HG02938 (cell line): ENCODE measurements at regions not wholly inside any gene's neighbourhood (a gene's known extent, or its start where the extent isn't known, plus 50 kb on each side); places are given as distances from the start of the nearest gene placed in this dataset.
A peak's percentile ranks its signal among the peaks of the same experiment; 100 is the strongest.
"Not testable (repeated sequence)": the region's sequence is repeated elsewhere in the genome, so short reads cannot be mapped to it uniquely, and the experiment has no call there.

Experiments
- ATAC-seq: cut with Tn5 transposase; IDR thresholded peaks from one replicate; pipeline ENCODE4 v1.9.1; 2021; ENCODE audit warnings: mild to moderate bottlenecking, moderate library complexity; ENCODE audit not compliant: unreplicated experiment

DNA sequence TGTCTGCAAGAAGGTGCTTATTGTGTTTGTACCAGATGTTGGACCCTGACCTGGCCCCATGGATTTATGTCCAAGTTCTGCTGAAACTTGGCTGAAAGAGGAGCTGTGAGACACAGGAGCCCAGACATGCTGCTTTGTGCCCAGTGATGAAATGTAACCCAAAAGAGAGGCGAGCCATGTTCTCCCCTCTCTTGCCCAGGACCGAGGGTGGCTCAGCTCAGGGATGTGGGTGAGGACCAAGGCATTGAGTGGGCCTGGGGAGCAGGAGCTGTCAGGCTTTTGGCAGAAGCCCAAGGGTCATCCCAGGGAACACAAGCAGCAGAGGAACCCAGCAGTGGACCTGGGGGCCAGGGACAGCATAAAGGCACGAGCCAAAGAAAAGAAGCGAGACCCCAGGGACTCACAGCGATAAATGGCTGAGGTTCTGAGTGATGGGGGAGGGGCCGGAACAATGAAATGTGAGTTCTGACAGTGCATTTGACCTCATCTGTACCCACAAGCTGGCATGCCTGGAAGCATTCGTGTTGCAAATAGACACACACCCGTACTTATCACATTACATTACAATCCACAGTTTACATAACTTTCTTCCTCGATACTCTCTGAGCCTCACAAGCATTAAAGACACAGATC, 363.4 kb upstream of the JARID2 start:
- no peak for ATAC-seq

GRCh38 chr6:14883921-14884320, 361.9 kb upstream of the JARID2 start:
- no peak for ATAC-seq

DNA sequence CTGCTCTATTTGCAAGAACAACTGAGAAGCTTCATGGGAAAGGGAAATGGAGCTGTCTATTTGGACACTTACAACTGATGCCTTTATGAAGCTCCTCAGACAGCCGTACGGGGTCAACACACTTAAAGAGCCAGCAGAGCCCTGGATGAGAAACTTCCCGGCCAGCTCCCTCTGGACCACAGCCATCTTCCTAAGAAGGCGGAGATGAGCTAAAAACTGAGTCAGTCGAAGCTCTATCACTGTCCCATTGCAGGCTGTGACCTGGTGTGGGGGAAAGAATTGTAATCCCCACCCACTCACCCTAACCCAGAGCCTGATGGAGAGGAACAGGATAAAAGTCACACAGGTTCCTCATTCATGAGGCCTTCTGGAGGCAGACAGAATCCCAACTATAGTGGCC, 360.4 kb upstream of the JARID2 start:
- ATAC-seq: no peak

- no peak for ATAC-seq
These were observed 358.7 kb upstream of the JARID2 start for GRCh38 chr6:14887181-14887580.

DNA sequence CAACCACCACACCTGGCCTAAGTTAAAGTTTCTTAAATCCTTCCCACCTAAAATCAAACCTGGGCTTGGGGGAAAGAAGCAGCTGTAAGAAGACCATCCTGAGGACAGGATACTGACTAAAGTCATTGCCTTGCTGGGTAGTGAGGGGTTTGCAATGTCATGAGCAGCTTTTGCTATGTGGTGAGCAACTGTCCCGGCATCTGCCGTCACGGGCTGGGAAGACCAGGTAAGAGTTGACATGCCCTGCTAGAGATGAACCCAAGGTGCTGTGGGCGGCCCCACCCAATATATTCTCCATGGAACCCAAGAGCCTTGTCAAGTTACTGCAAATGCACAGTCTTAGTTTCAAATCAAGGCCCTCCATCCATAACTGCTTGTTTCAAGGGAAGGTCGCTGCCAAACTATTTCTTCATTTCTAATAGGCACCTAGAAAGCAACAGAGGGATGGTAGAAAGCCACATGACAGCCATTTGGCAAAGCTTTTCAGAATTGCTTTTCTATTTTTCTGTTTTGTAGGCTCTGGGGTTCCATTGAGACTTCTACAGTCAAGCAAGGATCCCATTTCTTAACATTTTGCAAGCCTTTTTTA, 357.8 kb upstream of the JARID2 start:
- no peak for ATAC-seq

DNA sequence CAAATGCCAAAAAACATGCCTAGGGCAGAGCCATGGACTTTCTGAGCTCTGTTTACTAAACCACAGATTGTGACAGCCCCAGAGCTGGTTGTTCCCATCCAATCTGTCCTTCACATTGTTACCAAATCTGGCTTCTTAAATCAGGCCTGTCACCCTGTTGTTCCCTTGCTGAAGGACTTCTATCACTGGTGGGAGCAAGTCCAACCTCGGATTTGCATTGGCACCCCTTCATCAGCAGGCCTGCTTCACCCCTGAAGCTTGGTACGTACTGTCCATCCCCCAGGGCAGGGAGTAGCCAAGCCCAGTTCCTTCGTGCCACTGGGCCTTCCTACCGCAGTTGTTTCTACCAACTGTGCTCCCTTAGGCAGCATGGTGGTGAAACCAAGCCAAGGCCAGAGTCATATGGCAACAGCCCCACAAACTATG, 357.3 kb upstream of the JARID2 start:
- ATAC-seq: no peak

DNA sequence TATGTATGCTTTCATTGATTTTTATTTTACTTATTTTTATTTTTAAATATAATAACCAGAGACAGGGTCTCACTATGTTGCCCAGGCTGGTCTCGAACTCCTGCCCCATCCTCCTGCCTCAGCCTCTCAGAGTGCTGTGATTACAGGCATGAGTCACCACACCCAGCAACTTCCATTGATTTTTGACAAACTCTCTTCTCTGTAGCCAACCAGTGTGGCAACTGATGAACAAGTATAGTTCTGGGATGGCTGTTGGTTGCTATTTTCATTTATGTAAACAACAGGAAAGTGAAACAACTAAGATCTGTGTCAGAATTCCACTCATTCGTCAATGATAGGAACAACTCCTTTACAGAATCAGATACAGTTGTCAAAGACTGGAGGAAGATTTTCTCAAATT, 356.7 kb upstream of the JARID2 start:
- ATAC-seq: no peak

GRCh38 chr6:14889611-14890593, 356.0 kb upstream of the JARID2 start:
- ATAC-seq: no peak

DNA sequence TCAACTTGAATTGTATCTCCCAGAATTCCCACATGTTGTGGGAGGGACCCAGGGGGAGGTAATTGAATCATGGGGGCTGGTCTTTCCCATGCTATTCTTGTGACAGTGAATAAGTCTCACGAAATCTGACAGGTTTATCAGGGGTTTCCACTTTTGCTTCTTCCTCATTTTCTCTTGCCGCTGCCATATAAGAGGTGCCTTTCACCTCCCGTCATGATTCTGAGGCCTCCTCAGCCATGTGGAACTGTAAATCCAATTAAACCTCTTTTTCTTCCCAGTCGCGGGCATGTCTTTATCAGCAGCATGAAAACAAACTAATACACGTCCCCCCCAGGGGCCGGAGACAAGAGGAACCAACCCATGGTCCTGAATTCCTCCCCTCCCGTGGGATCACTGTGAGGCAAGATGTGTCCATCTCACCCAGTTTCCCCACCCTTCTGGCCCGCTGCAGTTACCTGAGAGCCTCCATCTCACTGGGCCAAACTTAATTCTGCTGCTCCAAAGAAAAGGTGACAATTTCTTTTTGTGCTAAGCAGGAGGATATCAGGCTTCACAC, 354.0 kb upstream of the JARID2 start:
- ATAC-seq: not testable (repeated sequence)

DNA sequence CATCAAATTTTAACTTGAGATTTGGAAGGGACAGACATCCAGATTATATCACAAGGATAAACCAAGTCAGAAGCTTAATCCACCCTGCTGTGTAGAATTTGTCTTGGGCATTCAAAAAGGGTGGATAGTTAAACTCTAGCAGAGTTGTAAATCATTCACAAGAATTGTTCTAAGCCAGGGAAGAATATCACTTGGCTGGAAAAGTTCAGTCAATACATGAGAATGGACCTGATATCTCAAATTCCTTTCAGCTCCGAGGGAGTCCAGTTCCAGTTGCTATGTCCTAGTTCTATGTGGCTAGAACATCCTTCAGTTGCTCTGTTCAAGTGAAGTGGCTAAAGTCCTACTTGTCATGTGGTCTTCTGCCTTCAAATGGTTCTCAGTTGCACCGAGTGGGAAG, 351.8 kb upstream of the JARID2 start:
- no peak for ATAC-seq

- no peak for ATAC-seq
These were observed 349.4 kb upstream of the JARID2 start for GRCh38 chr6:14896475-14896874.

DNA sequence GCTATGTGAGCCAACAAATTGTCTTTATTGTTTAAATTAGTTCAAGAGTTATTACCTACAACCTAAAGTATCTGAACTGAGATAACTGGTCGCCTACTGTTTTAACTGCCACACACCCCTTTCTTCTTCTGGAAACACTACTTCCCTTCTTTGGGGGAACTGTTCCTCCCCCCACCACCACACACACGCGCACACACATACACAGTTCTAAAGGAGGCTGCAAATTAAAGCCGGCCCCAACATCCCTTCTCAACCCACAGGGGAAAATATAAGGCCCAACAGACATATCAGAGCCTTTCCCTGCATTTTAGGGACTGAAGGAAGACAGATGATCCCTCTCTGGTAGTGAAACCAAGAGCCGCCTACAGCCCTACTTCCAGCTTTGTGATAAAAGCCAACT, 348.0 kb upstream of the JARID2 start:
- ATAC-seq: no peak

- ATAC-seq: not testable (repeated sequence)
These were observed 346.4 kb upstream of the JARID2 start for GRCh38 chr6:14899441-14899840.

DNA sequence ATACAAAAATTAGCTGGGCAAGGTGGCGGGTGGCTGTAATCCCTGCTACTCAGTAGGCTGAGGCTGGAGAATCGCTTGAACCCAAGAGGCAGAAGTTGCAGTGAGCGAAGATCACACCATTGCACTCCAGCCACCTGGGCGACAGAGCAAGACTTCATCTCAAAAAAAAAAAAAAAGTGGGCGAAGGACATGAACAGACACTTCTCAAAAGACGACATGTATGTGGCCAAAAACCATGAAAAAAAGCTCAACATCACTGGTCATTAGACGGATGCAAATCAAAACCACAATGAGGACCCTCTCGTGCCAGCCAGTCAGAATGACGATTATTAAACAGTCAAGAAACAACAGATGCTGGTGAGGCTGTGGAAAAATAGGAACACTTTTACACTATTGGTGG, 344.9 kb upstream of the JARID2 start:
- no peak for ATAC-seq

DNA sequence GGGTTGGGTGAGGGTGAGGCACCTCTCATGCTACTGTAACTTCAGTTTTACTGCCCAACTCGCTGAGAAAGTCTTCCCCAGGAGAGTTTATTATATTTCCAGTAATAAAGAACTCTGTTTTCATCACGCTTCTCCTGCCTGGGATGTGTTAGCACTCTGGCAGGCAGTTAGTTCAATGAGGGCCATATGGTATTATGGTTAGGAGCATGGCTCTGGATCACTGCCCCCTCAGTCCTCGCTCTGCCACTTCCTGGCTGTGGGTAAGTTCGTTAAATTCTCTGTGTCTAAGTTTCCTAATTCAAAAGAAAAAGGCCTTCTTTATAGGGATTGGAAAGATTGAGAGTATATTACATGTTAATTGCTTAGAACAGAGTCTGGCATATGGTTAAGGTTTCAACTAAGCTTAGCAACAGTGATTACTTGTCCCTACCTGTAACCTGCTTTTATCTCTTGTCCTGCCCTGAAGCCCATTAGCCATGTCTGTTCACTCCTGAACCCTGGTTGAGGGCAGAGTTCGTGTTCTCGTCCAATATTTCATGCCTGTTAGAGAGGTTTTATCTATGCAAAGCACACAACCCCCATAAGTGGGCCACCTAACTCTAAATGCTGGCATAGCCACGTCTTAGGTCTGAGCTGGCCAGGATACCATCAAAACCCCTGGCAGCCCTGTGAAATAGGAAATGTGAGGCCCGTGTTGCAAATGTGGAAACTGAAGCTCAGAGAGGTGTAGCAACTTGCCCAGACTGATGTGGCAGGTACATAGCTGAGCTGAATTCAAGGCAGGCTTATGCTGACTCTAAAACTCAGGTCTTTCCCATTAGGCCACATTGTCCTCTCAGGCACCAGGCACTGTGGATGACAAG, 342.5 kb upstream of the JARID2 start:
- ATAC-seq: no peak

DNA sequence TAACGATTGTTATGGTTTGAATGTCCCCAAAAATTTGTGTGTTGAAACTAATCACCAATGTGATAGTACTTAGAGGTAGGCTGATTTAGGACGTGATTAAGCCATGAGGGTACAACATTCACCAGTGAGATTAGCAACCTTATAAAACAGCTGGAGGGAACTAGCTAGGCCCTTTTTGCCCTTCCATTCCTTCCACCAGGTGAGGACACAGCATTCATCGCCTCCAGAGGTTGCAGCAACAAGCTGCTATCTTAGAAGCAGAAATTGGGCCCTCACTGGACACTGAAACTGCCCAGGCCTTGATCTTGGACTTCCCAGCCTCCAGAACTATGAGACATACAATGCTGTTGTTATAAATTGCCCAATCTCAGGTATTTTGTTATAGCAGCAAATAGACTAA, 340.7 kb upstream of the JARID2 start:
- no peak for ATAC-seq

- ATAC-seq: no peak
These were observed 339.2 kb upstream of the JARID2 start for GRCh38 chr6:14906621-14907020.

GRCh38 chr6:14910692-14911547, 334.9 kb upstream of the JARID2 start:
- peak; percentile 82 for ATAC-seq

GRCh38 chr6:14912226-14912625, 333.6 kb upstream of the JARID2 start:
- ATAC-seq: no peak

DNA sequence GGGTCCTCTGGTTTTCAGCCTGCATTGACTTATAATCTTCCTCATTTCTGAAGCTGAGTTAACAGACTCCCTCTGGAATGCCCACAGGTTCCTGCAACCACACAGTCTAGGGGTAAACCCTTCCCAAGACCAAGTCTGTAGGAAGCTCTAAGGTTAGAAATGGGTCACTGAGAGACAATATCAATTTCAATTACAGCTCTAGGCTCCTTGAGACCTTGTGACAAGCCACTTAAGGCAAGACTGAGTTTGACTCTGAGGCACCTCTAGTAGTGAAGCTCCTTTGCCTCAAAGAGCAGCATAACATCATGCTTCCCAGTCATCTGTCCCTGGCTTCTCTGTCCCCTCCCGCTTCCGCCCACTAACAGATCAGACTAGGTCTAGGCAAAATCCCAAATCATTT, 333.2 kb upstream of the JARID2 start:
- ATAC-seq: no peak
